Liver (tissue), 7 donors: ENCODE measurements at regions not wholly inside any gene's neighbourhood (a gene's known extent, or its start where the extent isn't known, plus 50 kb on each side); places are given as distances from the start of the nearest gene placed in this dataset.

Experiments used
- DNase-seq: peaks from one replicate; pipeline ENCODE4 v3.0.0-alpha.2; 2017; ENCODE audit warnings: low spot score
- H3K27ac ChIP-seq, 2 donors: one replicate each; pipeline ENCODE4 v1.7.0; 2013; ENCODE audit warnings: inconsistent platforms in 2 of 2, low read length in 2 of 2, control low read depth in 1 of 2, low read depth in 1 of 2, mild to moderate bottlenecking in 1 of 2
- H3K27me3 ChIP-seq, 4 donors: one replicate each; pipeline versions ENCODE4 v1.6.1 to v1.7.0; 2013; ENCODE audit warnings: low read length in 3 of 4, inconsistent platforms in 1 of 4, mild to moderate bottlenecking in 1 of 4, moderate library complexity in 1 of 4; ENCODE audit not compliant: control insufficient read depth in 4 of 4, insufficient read depth in 4 of 4
- H3K36me3 ChIP-seq, 4 donors: one replicate each; pipeline versions ENCODE4 v1.6.1 to v1.7.0; 2013; ENCODE audit warnings: low read length in 3 of 4, mild to moderate bottlenecking in 3 of 4, low read depth in 1 of 4, moderate library complexity in 1 of 4; ENCODE audit not compliant: control insufficient read depth in 4 of 4, insufficient read depth in 3 of 4
- H3K4me1 ChIP-seq, 4 donors: one replicate each; pipeline versions ENCODE4 v1.6.1 to v1.7.0; 2013; ENCODE audit warnings: low read length in 3 of 4, mild to moderate bottlenecking in 3 of 4, moderate library complexity in 1 of 4; ENCODE audit not compliant: control insufficient read depth in 4 of 4, insufficient read depth in 4 of 4
- H3K4me3 ChIP-seq, 3 donors: one replicate each; pipeline versions ENCODE4 v1.6.1 to v1.7.0; 2013; ENCODE audit warnings: low read length in 3 of 3, control low read depth in 1 of 3, low read depth in 1 of 3, mild to moderate bottlenecking in 1 of 3
- H3K9ac ChIP-seq, 2 donors: one replicate each; pipeline ENCODE4 v1.7.0; 2013; ENCODE audit warnings: low read length in 2 of 2, mild to moderate bottlenecking in 2 of 2, moderate library complexity in 2 of 2, control low read depth in 1 of 2, low read depth in 1 of 2
- H3K9me3 ChIP-seq, 4 donors: one replicate each; pipeline versions ENCODE4 v1.6.1 to v1.7.0; 2013; ENCODE audit warnings: low read length in 3 of 4; ENCODE audit not compliant: control insufficient read depth in 4 of 4
- ATF3 ChIP-seq: IDR thresholded peaks from 2 replicates; pipeline ENCODE4 v1.6.1; 2016; ENCODE audit warnings: antibody characterized with exemption
- FOXA1 ChIP-seq: IDR thresholded peaks from 2 replicates; pipeline ENCODE4 v1.6.1; 2016; ENCODE audit warnings: antibody characterized with exemption
- FOXA2 ChIP-seq: IDR thresholded peaks from 2 replicates; pipeline ENCODE4 v1.6.1; 2016; ENCODE audit warnings: antibody characterized with exemption
- HNF4A ChIP-seq, 2 donors: conservative IDR thresholded peaks; 2 replicates each; pipeline ENCODE4 v1.6.1; 2016; ENCODE audit warnings: antibody characterized with exemption in 2 of 2, mild to moderate bottlenecking in 2 of 2
- HNF4G ChIP-seq: IDR thresholded peaks from 2 replicates; pipeline ENCODE4 v1.6.1; 2016; ENCODE audit warnings: antibody characterized with exemption
- JUND ChIP-seq, 2 donors: IDR thresholded peaks; 2 replicates each; pipeline ENCODE4 v1.6.1; 2016; ENCODE audit warnings: antibody characterized with exemption in 2 of 2
- NR2F2 ChIP-seq: IDR thresholded peaks from 2 replicates; pipeline ENCODE4 v1.6.1; 2016; ENCODE audit warnings: antibody characterized with exemption
- REST ChIP-seq: IDR thresholded peaks from 2 replicates; pipeline ENCODE4 v1.6.1; 2016; ENCODE audit warnings: antibody characterized with exemption, mild to moderate bottlenecking
- RXRA ChIP-seq, 2 donors: IDR thresholded peaks; 2 replicates each; pipeline ENCODE4 v1.6.1; 2017 to 2018; ENCODE audit warnings: antibody characterized with exemption in 2 of 2, mild to moderate bottlenecking in 1 of 2
- SP1 ChIP-seq: IDR thresholded peaks from 2 replicates; pipeline ENCODE4 v1.6.1; 2018; ENCODE audit warnings: antibody characterized with exemption, mild to moderate bottlenecking
- TAF1 ChIP-seq: conservative IDR thresholded peaks from 2 replicates; pipeline ENCODE4 v1.6.1; 2016; ENCODE audit warnings: antibody characterized with exemption, mild to moderate bottlenecking
- ZBTB33 ChIP-seq: IDR thresholded peaks from 2 replicates; pipeline ENCODE4 v1.6.1; 2016; ENCODE audit warnings: antibody characterized with exemption
- WGBS: extraction: QIAGEN DNeasy Blood & Tissue Kit; methylation state at CpG from one replicate; pipeline ENCODE4 v1.1.7; 2013; 5-methylcytosine and 5-hydroxymethylcytosine counted together
- donor health status: healthy.
- donor health status: healthy.
- donor health status: healthy.
- donor health status: healthy.

GRCh38 chr18:70663141-70663540 is 374.3 kb downstream of the SOCS6 start:
- Histone ChIP-seq H3K4me1 (no peaks in the 10 kb centered on the region), H3K9ac (no peak overlapping the region), H3K27me3 (no peaks in the 10 kb centered on the region), H3K27ac (no peak overlapping the region), H3K36me3 (no peaks in the 10 kb centered on the region), H3K4me3 (no peak overlapping the region), H3K9me3 (no peaks in the 10 kb centered on the region)
- no peak for DNase-seq
- WGBS = 70% methylated on average over 2 of the region's 2 CpGs
- TF ChIP-seq JUND (IDR thresholded peaks at IDR 0.05) = no peak
- no peak for TF ChIP-seq HNF4A (conservative IDR thresholded peaks at IDR 0.05)
- no peak for TF ChIP-seq NR2F2
- no peak for TF ChIP-seq ZBTB33
- TF ChIP-seq REST = no peak
- TF ChIP-seq TAF1 = no peak
- no peak for TF ChIP-seq RXRA (IDR thresholded peaks at IDR 0.05)
- TF ChIP-seq SP1 = no peak
- no peak for TF ChIP-seq FOXA1

GRCh38 chr18:70662588-70662987 is 373.7 kb downstream of the SOCS6 start:
- H3K9me3 ChIP-seq = no peaks in the 10 kb centered on the region
- H3K4me3 ChIP-seq = no peak overlapping the region
- H3K36me3 ChIP-seq = no peaks in the 10 kb centered on the region
- no peak overlapping the region for H3K9ac ChIP-seq
- 82% methylated on average over 4 of the region's 4 CpGs for WGBS
- DNase-seq = no peak
- H3K27me3 ChIP-seq = no peaks in the 10 kb centered on the region
- no peak overlapping the region for H3K27ac ChIP-seq
- H3K4me1 ChIP-seq = no peaks in the 10 kb centered on the region
- TF ChIP-seq NR2F2 (no peak), TAF1 (no peak), JUND (IDR thresholded peaks at IDR 0.05) (no peak), RXRA (IDR thresholded peaks at IDR 0.05) (no peak), FOXA1 (no peak)

- no peak for DNase-seq
- H3K9me3 ChIP-seq = no peaks in the 10 kb centered on the region
- TF ChIP-seq HNF4A (conservative IDR thresholded peaks at IDR 0.05) = no peak
- no peak for TF ChIP-seq FOXA2
- TF ChIP-seq RXRA (IDR thresholded peaks at IDR 0.05) = no peak
- TF ChIP-seq REST = no peak
- no peak for TF ChIP-seq HNF4G
- TF ChIP-seq ATF3 = no peak
Measured at GRCh38 chr18:70659036-70659925, 370.4 kb downstream of the SOCS6 start.

More at GRCh38 chr18:70659036-70659925, 370.4 kb downstream of the SOCS6 start:
- Histone ChIP-seq H3K9ac (no peak overlapping the region), H3K27ac (no peak overlapping the region), H3K27me3 (no peaks in the 10 kb centered on the region), H3K4me1 (no peaks in the 10 kb centered on the region), H3K4me3 (no peak overlapping the region), H3K36me3 (no peaks in the 10 kb centered on the region)
- 37% methylated on average over 13 of the region's 13 CpGs for WGBS
